Liver (tissue), 8 donors: ENCODE measurements at regions not wholly inside any gene's neighbourhood (a gene's known extent, or its start where the extent isn't known, plus 50 kb on each side); places are given as distances from the start of the nearest gene placed in this dataset.

ENCODE experiments used
- DNase-seq: peaks from one replicate; pipeline ENCODE4 v3.0.0-alpha.2; 2017; ENCODE audit warnings: low spot score
- H3K27ac ChIP-seq, 2 donors: one replicate each; pipeline ENCODE4 v1.7.0; 2013; ENCODE audit warnings: inconsistent platforms in 2 of 2, low read length in 2 of 2, control low read depth in 1 of 2, low read depth in 1 of 2, mild to moderate bottlenecking in 1 of 2
- H3K27me3 ChIP-seq, 4 donors: one replicate each; pipeline versions ENCODE4 v1.6.1 to v1.7.0; 2013; ENCODE audit warnings: low read length in 3 of 4, inconsistent platforms in 1 of 4, mild to moderate bottlenecking in 1 of 4, moderate library complexity in 1 of 4; ENCODE audit not compliant: control insufficient read depth in 4 of 4, insufficient read depth in 4 of 4
- H3K36me3 ChIP-seq, 4 donors: one replicate each; pipeline versions ENCODE4 v1.6.1 to v1.7.0; 2013; ENCODE audit warnings: low read length in 3 of 4, mild to moderate bottlenecking in 3 of 4, low read depth in 1 of 4, moderate library complexity in 1 of 4; ENCODE audit not compliant: control insufficient read depth in 4 of 4, insufficient read depth in 3 of 4
- H3K4me1 ChIP-seq, 4 donors: one replicate each; pipeline versions ENCODE4 v1.6.1 to v1.7.0; 2013; ENCODE audit warnings: low read length in 3 of 4, mild to moderate bottlenecking in 3 of 4, moderate library complexity in 1 of 4; ENCODE audit not compliant: control insufficient read depth in 4 of 4, insufficient read depth in 4 of 4
- H3K4me3 ChIP-seq, 3 donors: one replicate each; pipeline versions ENCODE4 v1.6.1 to v1.7.0; 2013; ENCODE audit warnings: low read length in 3 of 3, control low read depth in 1 of 3, low read depth in 1 of 3, mild to moderate bottlenecking in 1 of 3
- H3K9ac ChIP-seq, 2 donors: one replicate each; pipeline ENCODE4 v1.7.0; 2013; ENCODE audit warnings: low read length in 2 of 2, mild to moderate bottlenecking in 2 of 2, moderate library complexity in 2 of 2, control low read depth in 1 of 2, low read depth in 1 of 2
- H3K9me3 ChIP-seq, 4 donors: one replicate each; pipeline versions ENCODE4 v1.6.1 to v1.7.0; 2013; ENCODE audit warnings: low read length in 3 of 4; ENCODE audit not compliant: control insufficient read depth in 4 of 4
- EGR1 ChIP-seq, 2 donors: IDR thresholded peaks; 2 replicates each; pipeline ENCODE4 v1.6.1; 2016 to 2018; ENCODE audit warnings: antibody characterized with exemption in 2 of 2, low read depth in 2 of 2
- FOXA1 ChIP-seq: IDR thresholded peaks from 2 replicates; pipeline ENCODE4 v1.6.1; 2016; ENCODE audit warnings: antibody characterized with exemption
- FOXA2 ChIP-seq: IDR thresholded peaks from 2 replicates; pipeline ENCODE4 v1.6.1; 2016; ENCODE audit warnings: antibody characterized with exemption
- GABPA ChIP-seq, 2 donors: IDR thresholded peaks in 1 of 2; conservative IDR thresholded peaks in 1 of 2; 2 replicates each; pipeline ENCODE4 v1.6.1; 2016; ENCODE audit warnings: antibody characterized with exemption in 2 of 2, mild to moderate bottlenecking in 1 of 2, moderate library complexity in 1 of 2
- HNF4A ChIP-seq, 2 donors: conservative IDR thresholded peaks; 2 replicates each; pipeline ENCODE4 v1.6.1; 2016; ENCODE audit warnings: antibody characterized with exemption in 2 of 2, mild to moderate bottlenecking in 2 of 2
- NR2F2 ChIP-seq: IDR thresholded peaks from 2 replicates; pipeline ENCODE4 v1.6.1; 2016; ENCODE audit warnings: antibody characterized with exemption
- RXRA ChIP-seq, 2 donors: IDR thresholded peaks; 2 replicates each; pipeline ENCODE4 v1.6.1; 2017 to 2018; ENCODE audit warnings: antibody characterized with exemption in 2 of 2, mild to moderate bottlenecking in 1 of 2
- SP1 ChIP-seq: IDR thresholded peaks from 2 replicates; pipeline ENCODE4 v1.6.1; 2018; ENCODE audit warnings: antibody characterized with exemption, mild to moderate bottlenecking
- TAF1 ChIP-seq: conservative IDR thresholded peaks from 2 replicates; pipeline ENCODE4 v1.6.1; 2016; ENCODE audit warnings: antibody characterized with exemption, mild to moderate bottlenecking
- YY1 ChIP-seq: IDR thresholded peaks from 2 replicates; pipeline ENCODE4 v1.6.1; 2016; ENCODE audit warnings: antibody characterized with exemption, mild to moderate bottlenecking
- WGBS: extraction: QIAGEN DNeasy Blood & Tissue Kit; methylation state at CpG from one replicate; pipeline ENCODE4 v1.1.7; 2013; 5-methylcytosine and 5-hydroxymethylcytosine counted together
- TF ChIP-seq, protein P1 (sequence below): IDR thresholded peaks from 2 replicates; pipeline ENCODE4 v1.6.1; 2016; ENCODE audit warnings: antibody characterized with exemption
- TF ChIP-seq, protein P2 (sequence below): fragments of 150-350 bp; IDR thresholded peaks from 2 replicates; pipeline ENCODE4 v1.5.1; 2017; ENCODE audit warnings: improper control_type of control experiment, low read depth, low read length; ENCODE audit not compliant: missing input control
- TF ChIP-seq, protein P3 (sequence below): IDR thresholded peaks from 2 replicates; pipeline ENCODE4 v1.6.1; 2016; ENCODE audit warnings: antibody characterized with exemption, mild to moderate bottlenecking
- TF ChIP-seq, protein P4 (sequence below): IDR thresholded peaks from 2 replicates; pipeline ENCODE4 v1.6.1; 2016; ENCODE audit warnings: antibody characterized with exemption
- TF ChIP-seq, protein P5 (sequence below): IDR thresholded peaks from 2 replicates; pipeline ENCODE4 v1.6.1; 2016; ENCODE audit warnings: antibody characterized with exemption
- donor health status: healthy.
- donor health status: healthy.
- donor health status: healthy.
- donor health status: healthy.
- donor health status: healthy.

DNA sequence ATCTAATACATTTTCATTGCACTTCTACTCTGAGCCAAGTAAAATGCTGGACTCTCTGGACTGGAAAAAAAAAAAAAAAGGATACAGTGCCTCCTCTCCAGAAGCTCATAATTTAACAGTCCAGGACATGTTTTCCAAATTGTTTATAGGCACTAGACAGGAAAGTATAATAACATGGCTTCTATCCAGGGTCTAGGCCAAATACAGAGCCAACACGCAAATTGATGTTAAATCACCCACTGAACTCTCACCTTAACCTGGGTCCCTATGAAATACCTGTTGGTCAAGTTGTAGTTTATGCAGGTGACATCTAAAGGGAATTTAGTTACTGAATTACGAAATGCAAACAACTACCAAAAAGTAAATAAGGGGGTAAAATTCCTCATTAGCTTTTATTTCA lies 428.7 kb upstream of the LUZP2 start:
- TF ChIP-seq EGR1 (IDR thresholded peaks at IDR 0.05; ENCODE audit: low read depth in 2 of 2) (no peak), FOXA2 (no peak), YY1 (no peak), HNF4A (conservative IDR thresholded peaks at IDR 0.05) (no peak), FOXA1 (no peak), TAF1 (no peak), GABPA (IDR thresholded peaks at IDR 0.05 in 1 of 2, conservative IDR thresholded peaks at IDR 0.05 in 1 of 2) (no peak), RXRA (IDR thresholded peaks at IDR 0.05) (no peak)
- TF ChIP-seq, protein P1, sequence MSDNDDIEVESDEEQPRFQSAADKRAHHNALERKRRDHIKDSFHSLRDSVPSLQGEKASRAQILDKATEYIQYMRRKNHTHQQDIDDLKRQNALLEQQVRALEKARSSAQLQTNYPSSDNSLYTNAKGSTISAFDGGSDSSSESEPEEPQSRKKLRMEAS, result no peak
- TF ChIP-seq, protein P2, sequence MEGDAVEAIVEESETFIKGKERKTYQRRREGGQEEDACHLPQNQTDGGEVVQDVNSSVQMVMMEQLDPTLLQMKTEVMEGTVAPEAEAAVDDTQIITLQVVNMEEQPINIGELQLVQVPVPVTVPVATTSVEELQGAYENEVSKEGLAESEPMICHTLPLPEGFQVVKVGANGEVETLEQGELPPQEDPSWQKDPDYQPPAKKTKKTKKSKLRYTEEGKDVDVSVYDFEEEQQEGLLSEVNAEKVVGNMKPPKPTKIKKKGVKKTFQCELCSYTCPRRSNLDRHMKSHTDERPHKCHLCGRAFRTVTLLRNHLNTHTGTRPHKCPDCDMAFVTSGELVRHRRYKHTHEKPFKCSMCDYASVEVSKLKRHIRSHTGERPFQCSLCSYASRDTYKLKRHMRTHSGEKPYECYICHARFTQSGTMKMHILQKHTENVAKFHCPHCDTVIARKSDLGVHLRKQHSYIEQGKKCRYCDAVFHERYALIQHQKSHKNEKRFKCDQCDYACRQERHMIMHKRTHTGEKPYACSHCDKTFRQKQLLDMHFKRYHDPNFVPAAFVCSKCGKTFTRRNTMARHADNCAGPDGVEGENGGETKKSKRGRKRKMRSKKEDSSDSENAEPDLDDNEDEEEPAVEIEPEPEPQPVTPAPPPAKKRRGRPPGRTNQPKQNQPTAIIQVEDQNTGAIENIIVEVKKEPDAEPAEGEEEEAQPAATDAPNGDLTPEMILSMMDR, result no peak
- TF ChIP-seq, protein P3, sequence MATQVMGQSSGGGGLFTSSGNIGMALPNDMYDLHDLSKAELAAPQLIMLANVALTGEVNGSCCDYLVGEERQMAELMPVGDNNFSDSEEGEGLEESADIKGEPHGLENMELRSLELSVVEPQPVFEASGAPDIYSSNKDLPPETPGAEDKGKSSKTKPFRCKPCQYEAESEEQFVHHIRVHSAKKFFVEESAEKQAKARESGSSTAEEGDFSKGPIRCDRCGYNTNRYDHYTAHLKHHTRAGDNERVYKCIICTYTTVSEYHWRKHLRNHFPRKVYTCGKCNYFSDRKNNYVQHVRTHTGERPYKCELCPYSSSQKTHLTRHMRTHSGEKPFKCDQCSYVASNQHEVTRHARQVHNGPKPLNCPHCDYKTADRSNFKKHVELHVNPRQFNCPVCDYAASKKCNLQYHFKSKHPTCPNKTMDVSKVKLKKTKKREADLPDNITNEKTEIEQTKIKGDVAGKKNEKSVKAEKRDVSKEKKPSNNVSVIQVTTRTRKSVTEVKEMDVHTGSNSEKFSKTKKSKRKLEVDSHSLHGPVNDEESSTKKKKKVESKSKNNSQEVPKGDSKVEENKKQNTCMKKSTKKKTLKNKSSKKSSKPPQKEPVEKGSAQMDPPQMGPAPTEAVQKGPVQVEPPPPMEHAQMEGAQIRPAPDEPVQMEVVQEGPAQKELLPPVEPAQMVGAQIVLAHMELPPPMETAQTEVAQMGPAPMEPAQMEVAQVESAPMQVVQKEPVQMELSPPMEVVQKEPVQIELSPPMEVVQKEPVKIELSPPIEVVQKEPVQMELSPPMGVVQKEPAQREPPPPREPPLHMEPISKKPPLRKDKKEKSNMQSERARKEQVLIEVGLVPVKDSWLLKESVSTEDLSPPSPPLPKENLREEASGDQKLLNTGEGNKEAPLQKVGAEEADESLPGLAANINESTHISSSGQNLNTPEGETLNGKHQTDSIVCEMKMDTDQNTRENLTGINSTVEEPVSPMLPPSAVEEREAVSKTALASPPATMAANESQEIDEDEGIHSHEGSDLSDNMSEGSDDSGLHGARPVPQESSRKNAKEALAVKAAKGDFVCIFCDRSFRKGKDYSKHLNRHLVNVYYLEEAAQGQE, result no peak
- TF ChIP-seq, protein P4, sequence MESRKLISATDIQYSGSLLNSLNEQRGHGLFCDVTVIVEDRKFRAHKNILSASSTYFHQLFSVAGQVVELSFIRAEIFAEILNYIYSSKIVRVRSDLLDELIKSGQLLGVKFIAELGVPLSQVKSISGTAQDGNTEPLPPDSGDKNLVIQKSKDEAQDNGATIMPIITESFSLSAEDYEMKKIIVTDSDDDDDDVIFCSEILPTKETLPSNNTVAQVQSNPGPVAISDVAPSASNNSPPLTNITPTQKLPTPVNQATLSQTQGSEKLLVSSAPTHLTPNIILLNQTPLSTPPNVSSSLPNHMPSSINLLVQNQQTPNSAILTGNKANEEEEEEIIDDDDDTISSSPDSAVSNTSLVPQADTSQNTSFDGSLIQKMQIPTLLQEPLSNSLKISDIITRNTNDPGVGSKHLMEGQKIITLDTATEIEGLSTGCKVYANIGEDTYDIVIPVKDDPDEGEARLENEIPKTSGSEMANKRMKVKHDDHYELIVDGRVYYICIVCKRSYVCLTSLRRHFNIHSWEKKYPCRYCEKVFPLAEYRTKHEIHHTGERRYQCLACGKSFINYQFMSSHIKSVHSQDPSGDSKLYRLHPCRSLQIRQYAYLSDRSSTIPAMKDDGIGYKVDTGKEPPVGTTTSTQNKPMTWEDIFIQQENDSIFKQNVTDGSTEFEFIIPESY, result no peak
- TF ChIP-seq, protein P5, sequence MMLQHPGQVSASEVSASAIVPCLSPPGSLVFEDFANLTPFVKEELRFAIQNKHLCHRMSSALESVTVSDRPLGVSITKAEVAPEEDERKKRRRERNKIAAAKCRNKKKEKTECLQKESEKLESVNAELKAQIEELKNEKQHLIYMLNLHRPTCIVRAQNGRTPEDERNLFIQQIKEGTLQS, result no peak
- 38% methylated on average over 2 of the region's 2 CpGs for WGBS
- H3K9ac ChIP-seq, result no peak overlapping the region
- H3K9me3 ChIP-seq, result no peaks in the 10 kb centered on the region
- DNase-seq, result no peak
- no peaks in the 10 kb centered on the region for H3K36me3 ChIP-seq
- H3K4me1 ChIP-seq, result no peaks in the 10 kb centered on the region
- H3K4me3 ChIP-seq, result no peak overlapping the region
- H3K27ac ChIP-seq, result no peak overlapping the region
- H3K27me3 ChIP-seq, result peaks cover 0 to 5% (median 0%) of the 10 kb centered on the region in 4 donors

DNA sequence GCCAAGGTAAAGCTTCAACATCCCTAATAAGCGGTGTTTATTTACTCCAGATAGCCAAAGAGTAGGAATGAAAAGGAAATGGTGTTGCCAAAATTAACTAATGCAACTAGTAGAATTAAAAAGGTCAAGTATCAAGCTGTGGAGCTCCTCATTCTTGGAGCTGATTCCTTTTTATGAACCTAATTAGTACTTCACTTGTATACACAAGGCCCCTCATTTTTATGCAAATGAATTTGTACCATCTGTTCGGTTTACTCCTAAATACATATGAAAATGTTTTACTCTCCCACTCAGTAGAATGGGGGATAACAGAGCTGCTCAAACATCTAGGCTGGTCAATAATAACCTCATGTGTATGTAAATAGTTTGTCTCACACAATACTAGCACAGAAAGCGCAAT lies 426.4 kb upstream of the LUZP2 start:
- WGBS, result 82% methylated on average over 3 of the region's 3 CpGs

More for the DNA sequence above, 426.4 kb upstream of the LUZP2 start:
- TF ChIP-seq SP1, result no peak
- TF ChIP-seq, protein P5, result no peak
- TF ChIP-seq NR2F2, result no peak
- TF ChIP-seq, protein P1, result no peak
- no peak for TF ChIP-seq FOXA2
- no peak for TF ChIP-seq GABPA (IDR thresholded peaks at IDR 0.05 in 1 of 2, conservative IDR thresholded peaks at IDR 0.05 in 1 of 2)
- no peak for TF ChIP-seq YY1
- H3K4me3 ChIP-seq, result no peak overlapping the region
- peaks cover 0 to 3% (median 0%) of the 10 kb centered on the region in 4 donors for H3K27me3 ChIP-seq
- H3K9me3 ChIP-seq, result no peaks in the 10 kb centered on the region
- H3K27ac ChIP-seq, result no peak overlapping the region
- no peaks in the 10 kb centered on the region for H3K4me1 ChIP-seq
- no peaks in the 10 kb centered on the region for H3K36me3 ChIP-seq
- DNase-seq, result no peak
- no peak overlapping the region for H3K9ac ChIP-seq
